GM12892 (cell line): ENCODE measurements at regions not wholly inside any gene's neighbourhood (a gene's known extent, or its start where the extent isn't known, plus 50 kb on each side); places are given as distances from the start of the nearest gene placed in this dataset.

Experiments used
- POLR2A ChIP-seq: IDR thresholded peaks from 2 replicates; pipeline ENCODE4 v1.6.1; 2011; ENCODE audit warnings: low read depth, low read length, control low read depth
- POLR2AphosphoS5 ChIP-seq: IDR thresholded peaks from 2 replicates; pipeline ENCODE4 v1.6.1; 2011; ENCODE audit warnings: low read depth, low read length, control low read depth

DNA sequence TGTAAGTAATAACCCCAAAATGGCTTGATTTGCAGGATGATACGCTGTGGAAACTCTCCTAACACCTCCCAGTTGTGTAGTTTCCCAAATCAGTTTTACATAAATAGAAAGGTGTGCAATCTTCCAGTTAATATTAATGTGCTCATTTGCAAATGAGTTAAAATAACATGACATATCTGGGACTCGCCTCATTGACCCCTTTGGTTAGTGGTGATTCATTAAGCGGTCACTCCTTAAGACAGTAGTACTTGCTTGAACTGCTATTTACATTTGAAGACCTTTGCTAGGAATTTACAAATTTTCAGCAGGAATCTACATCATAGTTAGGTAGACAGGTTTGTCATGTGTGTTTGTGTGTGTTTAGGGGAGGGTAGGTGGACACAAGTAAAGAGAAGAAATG is 1367.7 kb upstream of the CELF4 start:
- TF ChIP-seq POLR2A: no peak
- TF ChIP-seq POLR2AphosphoS5: no peak
